NCI-H2171 treated with DMSO at 0.1 percent for 48 hours (cell line): ENCODE measurements at regions not wholly inside any gene's neighbourhood (a gene's known extent, or its start where the extent isn't known, plus 50 kb on each side); places are given as distances from the start of the nearest gene placed in this dataset.
"Not testable (repeated sequence)": the region's sequence is repeated elsewhere in the genome, so short reads cannot be mapped to it uniquely, and the experiment has no call there.

Experiments used
- DNase-seq: peaks from one replicate; lab custom pipeline; 2025; lab: John Stamatoyannopoulos, UW

DNA sequence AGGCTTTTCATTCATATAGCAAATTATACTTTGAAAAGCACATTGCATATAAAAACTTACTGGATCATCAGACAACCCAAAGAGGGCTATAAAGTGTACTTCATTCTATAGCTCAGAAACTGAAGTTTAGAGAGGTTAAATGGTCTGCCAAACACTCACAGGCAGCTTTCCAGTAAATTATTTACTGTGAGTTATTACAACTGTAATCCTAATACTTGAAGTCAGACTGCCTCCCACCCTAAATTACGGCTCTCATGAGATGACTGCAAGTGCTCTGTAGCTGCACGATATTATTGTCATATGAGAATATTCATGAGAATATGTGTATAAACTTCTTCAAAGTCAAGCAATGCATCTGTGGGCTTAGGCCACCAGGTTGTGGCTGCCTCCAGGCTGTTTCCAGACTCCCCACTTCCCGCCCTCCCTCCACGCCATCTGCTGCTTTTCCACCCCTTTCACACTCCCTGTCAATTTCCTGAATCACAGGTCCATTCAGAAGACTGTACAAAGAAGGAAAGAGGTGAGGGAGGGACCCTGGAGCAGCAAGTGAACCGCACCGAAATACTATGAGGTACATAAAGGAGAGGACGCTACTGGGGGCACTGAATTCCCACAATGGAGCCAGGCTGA lies 111.1 kb upstream of the SPOPL start:
- peak; percentile 90 for DNase-seq

DNA sequence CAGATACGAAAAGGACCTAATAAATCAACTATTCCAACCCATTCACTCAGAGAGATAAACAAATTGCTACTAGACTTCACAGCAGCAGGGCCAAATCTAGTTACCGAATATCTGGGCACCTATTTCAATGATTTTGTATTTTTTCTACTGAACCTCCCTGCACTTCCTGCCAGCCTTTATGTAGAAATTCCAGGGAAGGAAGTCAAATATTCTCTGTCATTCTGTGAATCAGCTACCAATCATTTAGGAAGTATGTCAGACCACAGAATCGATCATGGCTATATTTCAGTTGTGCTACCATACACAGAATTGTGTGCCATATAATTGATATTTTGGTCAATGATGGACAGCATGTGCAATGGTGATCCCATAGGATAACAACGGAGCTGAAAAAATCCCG lies 109.6 kb upstream of the SPOPL start:
- no peak for DNase-seq

DNA sequence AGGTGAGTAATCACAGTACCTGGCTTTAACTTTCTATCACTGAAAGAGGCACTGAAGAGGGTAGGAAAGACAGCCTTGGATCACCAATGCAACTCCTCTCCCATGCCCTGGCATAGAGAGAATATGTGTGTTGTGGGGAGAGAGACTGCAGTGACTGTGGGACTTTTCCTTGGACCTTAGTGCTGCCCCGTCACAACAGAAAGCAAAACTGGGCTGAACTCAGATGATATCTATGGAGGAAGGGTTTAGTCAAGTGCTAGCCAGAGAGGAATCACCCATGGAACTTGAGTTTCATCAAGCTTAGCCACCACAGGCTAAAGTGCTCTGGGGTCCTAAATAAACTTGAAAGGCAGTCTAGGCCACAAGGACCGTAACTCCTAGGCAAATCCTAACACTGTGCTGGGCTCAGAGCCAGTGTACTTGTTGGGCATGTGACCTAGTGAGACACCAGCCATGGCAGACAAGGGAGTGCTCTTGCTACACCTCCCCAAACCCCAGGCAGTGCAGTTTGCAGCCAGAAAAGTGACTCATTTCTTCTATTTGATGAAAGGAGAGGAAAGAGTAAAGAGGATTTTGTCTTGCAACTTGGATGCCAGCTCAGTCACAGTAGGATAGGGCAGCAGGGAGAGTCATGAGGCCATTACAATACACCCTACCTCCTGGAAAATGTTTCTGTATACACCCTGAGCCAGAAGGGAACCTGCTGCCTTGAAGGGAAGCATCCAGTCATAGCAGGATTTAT lies 105.8 kb upstream of the SPOPL start:
- DNase-seq = no peak

DNA sequence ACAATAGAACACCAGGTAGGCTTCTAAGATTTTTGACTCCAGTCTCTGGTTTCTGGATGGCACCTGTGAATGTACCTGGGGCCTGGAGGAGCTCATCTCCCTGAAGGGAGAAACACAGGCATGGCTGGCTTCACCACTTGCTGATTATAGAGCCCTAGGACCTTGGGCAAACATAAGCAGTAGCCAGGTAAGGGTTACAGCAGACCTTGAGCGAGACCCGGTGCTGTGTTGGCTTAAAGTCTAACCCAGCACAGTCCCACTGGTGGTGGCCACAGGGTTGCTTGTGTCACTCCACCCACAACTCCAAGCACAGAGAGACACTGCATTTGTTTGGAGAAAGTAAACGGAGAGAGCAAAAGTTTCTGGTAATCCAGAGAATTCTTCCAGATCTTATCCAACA lies 104.7 kb upstream of the SPOPL start:
- DNase-seq = no peak

DNA sequence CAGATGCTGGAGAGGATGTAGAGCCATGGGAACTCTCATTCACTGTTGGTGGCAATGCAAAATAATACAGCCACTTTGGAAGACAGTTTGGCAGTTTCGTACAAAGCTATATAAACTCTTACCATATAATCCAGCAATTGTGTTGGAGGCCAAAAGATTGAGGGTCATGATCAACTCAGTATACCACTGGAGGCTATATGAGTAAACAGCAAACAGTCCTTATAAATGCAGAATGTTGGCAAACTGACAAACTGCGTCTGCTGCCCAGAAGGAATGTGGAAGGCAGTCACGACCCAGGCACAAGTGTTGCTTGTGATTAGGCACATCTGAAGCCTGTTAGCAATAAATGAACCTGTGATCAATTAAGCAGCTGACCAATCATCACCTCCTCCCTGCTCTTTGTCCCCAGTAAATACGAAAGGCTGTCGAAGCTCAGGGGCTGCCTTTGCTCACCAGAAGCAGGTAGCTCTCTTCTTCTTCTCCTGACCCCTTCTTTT lies 98.1 kb upstream of the SPOPL start:
- no peak for DNase-seq

DNA sequence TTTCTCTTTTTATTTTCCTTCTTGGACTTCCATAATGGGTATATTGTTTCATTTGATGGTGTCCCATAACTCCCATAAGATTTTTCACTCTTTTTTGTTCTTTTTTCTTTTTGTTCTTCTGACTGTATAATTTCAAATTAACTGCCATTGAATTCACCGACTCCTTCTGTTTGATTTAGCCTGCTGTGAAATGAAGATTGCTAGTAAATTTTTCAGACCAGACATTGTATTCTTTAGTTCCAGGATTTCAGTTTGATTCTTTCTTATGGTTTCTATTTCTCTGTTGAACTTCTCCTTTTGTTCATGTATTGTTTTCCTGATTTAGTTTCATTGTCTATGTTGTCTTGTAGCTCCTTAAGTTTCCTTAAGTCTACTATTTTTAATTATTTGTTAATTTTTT lies 87.6 kb upstream of the SPOPL start:
- DNase-seq = no peak

DNA sequence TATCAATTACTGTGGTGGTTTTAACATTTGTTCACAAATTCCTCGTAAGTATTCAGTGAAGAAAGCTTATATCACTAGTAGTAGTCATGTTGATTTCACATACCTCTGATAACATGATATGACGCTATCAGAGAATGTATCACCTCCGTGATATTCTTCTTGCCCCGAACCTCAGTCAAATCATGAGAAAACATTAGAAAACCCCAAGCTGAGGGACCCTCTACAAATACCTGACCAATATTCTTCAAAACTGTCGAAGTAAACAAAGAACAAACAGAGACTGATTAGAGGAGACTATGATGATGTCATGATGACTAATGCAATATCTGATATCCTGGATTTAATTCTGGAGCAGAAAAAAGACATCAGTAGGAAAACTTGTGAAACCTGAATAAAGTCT lies 85.6 kb upstream of the SPOPL start:
- DNase-seq = no peak

DNA sequence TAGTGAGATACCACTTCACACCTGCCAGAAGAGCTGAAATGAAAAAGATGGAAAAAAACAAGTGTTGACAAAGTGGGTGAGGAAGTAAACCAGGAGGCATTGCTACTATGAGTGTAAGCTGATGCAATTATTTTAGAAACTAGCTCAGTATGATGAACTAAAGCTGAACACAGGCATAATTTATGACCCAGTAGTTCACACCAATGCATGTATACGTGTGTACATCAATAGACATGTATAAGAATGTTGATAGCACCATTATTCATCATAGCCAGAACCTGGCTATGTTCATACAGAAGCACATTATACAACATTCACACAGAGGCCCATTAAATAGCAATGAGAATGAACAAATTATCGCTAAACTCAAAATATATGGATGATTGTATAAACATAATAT lies 83.1 kb upstream of the SPOPL start:
- no peak for DNase-seq

DNA sequence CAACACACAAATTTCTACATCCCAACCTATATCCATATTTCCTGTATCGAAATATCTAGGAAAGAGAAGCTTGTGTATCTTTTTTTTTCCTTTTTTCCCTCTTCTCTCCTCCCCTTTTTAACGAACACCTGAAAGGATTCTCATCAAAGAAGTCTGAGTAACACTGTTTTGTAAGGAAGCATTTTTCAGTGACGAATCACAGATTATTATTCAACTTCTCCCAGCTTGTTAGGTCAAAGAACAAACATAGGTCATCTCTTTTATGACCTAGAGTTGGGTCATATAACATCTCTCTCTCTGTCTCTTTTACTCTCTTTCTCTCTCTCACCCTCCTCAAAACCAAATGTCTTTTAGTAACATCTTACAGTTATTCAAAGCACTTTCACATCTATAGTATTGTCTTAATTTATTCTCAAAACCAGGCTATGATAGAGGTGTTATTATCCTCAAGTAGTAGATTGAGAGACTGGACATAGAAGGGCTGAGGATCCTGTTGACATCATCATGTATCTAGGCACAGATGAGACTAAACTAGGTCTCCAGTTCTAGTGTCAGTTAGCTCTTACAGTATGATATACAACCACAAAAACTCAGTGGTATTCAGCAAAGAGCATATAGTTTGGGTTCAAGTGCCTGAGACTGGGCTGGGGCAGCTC lies 80.1 kb upstream of the SPOPL start:
- no peak for DNase-seq

DNA sequence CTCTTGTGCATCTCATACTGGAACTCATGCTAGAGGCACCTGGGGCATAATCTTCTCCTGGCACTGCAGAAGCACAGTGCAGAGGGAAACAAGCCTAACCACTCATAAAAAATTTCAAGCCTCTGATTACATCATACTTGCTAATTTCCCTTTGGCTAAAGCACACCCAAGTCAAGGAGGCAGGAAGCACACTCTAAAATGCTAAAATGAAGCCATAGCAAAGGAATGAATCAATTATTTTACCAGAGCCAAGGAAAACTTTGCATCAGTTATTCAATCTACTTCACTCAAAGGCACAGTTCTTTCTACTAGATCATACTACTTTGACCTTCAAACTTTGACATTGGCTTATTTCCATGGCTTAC lies 79.6 kb upstream of the SPOPL start:
- DNase-seq = no peak

DNA sequence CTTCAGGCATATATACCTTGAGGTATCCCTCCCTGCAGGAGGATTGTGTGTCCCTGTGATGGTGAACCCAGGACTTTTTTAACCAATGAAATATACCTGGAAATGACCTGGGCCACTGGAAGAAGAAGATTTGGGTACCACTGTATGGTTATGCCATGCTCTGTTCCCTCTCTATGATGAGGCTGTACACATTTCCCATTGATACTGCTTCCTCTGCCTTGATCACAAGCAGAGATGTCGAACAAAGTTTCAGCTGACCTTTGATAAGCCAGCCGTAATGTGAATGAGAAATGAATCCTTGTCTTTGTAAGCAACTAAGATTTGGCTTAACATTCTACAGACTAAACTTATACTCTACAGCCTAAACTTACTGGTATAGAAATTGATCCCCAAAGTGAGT lies 78.4 kb upstream of the SPOPL start:
- DNase-seq = no peak

DNA sequence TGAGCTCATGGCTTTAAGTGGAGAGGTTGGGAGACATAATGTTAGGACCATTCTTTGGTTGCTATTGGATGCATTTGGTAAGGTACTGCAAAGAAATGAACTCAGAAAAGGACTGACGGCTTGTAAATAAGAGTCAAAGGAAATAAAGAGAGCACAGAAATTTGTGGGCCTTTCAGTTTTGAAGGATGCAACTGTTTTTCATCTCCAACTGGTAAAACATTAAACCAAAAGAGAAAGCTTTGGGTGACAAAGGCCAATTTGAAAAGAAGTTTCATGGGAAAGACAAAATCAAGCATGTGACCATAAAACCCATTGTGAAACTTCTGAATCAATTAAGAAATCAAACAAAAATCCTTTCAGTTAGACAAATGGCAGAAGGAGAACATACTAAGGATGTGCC lies 77.8 kb upstream of the SPOPL start:
- DNase-seq = no peak

DNA sequence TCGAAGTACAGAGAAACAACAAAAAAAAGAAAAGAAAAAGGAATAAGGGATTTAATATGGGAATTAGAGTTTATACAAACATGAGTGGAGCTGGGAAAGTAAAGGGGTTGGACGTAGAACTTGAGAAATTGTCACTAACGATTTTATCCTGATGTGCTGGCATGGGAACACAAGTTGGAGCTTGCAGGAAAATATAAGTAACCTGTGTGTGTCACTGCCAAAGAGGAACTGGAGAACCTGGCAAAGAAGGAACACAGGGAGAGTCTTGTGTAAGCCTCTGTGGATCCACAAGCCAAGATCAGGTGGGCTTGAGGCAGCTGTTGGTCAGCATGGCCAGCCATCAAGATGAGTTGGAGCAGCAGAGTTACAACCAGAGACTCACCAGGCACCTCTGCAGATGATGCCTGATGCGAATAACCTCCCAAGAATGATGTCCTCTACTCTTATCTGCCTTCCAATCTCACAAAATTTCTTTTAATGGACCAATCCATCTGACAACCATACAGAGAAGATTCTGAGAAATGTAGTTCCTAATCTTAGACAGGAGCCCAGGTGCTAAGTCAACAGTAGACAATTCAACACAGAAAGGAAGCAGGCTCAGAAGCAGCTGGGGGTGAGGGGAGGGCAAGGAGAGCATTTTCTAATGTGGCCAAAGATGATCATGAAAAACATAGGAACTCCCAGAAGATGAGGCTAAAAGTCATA lies 77.0 kb upstream of the SPOPL start:
- DNase-seq = no peak

DNA sequence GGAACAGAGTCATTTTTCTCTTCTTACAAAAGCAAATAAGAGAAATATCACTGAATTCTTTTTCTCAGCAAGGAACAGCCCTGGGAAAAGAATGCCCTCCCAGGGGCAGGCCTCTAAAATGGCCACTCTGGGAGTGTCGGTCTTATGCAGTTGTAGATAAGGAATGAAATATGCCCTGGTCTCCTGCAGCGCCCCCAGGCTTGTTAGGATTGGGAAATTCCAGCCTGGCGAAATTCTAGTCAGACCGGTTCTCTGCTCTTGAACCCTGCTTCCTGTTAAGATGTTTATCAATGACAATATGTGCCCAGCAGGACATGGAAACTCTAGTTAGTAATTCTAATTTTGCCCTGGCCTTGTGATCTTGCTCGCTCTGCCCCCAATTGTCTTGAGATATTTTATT lies 75.5 kb upstream of the SPOPL start:
- DNase-seq = not testable (repeated sequence)

DNA sequence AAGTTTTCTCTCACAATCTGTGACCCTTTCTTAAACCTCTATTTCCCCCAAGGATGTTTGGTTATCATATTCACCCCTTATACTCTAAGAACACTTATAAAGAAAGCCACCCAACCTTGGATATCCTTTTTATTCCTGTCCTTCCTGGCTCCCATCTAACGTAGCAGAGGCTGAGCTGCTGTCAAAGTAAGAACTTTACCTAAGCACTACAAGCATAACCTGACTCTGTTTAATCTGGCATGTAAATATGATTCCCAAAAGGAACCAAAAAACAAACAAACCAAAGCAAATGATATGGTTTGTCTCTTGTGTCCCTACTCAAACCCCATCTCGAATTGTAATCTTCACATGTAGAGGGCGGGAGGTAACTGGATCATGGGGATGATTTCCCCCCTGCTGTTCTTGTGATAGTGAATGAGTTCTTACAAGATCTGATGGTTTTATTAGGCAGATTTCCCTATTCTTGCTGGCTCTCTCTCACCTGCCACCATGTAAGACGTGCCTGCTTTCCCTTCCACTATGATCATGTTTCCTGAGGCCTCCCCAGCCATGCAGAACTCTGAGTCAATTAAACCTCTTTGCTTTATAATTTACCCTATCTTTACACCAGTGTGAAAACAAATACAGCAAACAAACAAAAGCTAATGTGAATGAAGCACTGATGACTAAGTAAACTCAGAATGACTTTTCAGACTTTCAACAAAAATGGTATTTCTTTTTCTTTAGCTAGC lies 72.7 kb upstream of the SPOPL start:
- DNase-seq = peak; percentile 31

DNA sequence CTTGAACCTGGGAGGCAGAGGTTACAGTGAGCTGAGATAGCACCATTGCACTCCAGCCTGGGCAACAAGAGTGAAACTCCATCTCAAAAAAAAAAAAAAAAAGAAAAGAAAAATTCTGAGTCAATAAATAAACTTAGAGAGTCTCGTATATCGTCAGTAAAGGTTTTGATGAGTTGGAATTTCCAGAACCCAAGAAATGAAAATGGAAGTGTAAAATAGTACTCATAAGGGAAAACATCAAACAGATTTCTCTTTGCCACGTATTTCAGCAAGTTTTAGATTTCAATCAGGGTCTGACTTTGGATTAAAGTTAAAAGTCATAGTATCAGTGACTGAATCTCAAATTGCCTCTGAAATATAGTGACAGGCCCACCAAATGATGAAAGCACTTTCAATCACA lies 71.4 kb upstream of the SPOPL start:
- DNase-seq = no peak

DNA sequence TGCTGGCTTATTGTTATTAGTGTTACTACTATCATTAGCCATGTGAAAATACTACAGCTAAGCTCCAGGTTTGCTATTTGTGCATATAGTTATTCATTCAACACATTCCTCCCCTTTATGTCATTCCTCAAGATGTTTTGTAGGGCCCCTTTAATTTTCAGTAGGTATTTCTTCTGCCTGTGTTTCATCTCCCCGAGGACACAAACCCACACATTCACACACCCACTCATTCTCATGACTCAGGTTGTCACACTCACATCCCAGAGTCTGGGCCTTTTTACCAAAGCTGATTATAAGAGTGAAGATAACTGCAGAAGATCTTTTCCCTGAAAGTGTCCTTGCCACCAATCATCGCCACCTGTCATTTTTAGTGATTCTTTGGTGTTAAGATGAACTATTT lies 68.6 kb upstream of the SPOPL start:
- DNase-seq = no peak

DNA sequence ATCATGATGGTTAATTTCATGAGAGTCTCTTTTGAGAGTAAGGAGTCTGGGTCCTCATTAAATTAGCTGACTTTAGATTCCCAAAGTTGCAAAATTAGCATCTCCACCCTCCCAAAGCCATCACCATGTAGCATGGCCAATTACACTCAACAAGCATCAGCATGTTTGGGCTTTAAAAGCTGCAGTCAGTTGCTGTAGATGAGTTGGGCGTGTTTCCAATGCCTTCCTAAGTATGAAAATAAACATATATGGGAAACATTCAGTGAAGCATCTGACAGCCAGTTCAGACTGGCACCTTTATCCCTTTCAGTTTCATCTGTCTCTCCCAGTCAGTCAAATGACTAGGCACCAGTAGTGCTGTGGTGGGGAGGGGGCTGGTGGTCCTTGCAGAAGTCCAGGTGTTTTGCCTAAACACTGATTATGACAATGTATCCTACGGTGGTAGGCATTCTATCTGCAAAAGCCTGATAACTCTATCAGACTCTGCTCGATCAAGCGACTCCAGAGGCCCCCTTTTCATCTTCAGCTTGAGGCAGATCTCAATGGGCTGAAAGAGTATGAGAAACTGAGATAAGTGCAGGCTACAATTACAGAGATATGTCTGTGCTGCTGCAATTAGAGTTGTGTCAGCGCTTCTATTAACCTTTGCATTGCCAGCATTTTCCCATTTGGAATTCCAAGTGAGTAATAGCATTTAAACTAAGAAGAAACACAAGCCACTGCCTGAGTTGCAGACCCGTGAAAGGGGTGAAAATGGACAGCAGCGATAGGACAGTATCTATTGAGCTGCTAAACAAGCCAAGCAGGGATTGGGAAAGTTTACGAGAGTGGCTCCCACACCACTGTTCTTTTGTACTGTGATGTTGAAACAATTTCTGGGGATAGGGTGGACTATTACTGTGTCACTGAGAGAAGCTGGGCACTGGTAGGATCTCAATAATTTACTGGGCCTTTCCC lies 67.3 kb upstream of the SPOPL start:
- peak; percentile 75 for DNase-seq

DNA sequence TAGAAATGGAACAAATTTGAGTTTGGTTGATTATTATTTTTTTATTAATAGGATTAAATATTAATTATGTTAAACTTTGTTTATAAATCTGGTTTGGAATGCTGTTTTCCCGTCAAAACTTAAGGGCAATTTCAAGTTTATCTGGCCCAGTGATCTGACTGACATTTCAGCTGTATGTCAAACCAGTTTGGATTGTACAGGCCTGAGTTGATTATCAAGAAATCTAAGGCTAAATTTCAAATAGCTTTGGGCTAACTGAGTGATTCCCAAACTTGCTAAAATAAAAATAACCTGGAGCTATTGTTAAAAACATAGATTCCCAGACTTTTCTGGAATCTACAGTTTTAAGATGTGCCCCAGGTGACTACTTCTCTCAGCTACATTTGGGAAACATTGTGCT lies 65.9 kb upstream of the SPOPL start:
- no peak for DNase-seq

DNA sequence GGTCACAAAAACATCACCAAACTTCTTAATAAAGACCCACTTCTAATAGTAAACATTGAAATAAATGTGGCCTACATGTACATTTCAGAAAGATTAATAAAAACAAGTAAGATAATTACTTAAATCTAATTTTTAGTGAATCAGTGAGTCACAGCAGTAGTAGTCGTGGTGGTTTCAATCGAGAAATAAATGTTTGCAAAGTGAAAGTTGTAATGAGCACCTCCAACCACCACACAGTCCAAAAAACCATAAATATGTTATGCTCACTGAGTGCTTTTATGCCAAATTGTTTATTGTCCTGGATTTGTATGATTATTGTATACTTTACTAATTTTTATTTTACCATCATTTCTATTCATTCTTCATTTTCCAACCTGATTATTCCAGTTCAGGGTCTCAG lies 61.8 kb upstream of the SPOPL start:
- no peak for DNase-seq

DNA sequence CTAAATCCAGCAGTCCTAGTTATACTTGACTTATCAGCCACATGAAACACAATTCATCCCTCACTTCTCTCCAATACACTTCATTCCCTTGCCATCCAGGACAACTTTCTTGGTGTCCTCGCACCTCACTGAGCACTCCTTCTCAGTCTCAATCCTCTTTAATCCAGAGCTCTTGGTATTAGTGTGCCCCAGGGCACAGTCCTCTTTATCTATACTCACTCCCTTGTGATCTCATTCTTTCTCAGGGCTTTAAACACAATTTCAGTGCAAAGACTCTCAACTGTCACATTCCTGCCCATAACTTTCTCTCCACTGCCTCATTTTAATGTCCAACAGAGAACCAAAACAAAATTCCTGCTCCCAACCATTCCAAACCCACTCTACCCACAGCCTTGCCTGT lies 60.8 kb upstream of the SPOPL start:
- no peak for DNase-seq
